ENCODE measurements at regions not wholly inside any gene's neighbourhood (a gene's known extent, or its start where the extent isn't known, plus 50 kb on each side); places are given as distances from the start of the nearest gene placed in this dataset.

DNA sequence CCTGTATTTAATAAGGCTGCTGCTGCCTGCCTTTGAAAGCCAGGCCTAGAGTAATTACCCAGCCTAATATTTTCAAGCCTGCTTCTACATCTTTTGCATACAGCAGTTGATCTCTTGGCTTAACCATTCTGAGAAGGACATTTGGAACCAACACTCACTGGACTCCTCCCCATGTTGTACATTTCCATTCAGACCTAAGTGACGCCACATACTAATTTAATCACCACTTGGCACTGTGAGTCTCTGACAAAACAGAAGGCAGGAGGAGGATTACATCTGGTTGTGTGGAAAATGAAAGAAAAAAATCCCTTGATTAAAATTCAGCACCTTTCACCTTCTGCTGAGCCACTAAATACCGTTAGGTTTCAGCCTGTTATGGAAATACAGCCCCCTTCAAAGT is 102.2 kb upstream of the ARRDC4 start:
- Histone ChIP-seq H3K9me3 (no peaks in the 10 kb centered on the region), H3K4me1 (no peaks in the 10 kb centered on the region), H3K36me3 (no peaks in the 10 kb centered on the region), H3K27me3 (ENCODE audit: low read depth) (no peaks in the 10 kb centered on the region), H3K27ac (no peak overlapping the region), H3K4me3 (no peak overlapping the region)
- DNase-seq, result no peak
- TF ChIP-seq, protein P1, sequence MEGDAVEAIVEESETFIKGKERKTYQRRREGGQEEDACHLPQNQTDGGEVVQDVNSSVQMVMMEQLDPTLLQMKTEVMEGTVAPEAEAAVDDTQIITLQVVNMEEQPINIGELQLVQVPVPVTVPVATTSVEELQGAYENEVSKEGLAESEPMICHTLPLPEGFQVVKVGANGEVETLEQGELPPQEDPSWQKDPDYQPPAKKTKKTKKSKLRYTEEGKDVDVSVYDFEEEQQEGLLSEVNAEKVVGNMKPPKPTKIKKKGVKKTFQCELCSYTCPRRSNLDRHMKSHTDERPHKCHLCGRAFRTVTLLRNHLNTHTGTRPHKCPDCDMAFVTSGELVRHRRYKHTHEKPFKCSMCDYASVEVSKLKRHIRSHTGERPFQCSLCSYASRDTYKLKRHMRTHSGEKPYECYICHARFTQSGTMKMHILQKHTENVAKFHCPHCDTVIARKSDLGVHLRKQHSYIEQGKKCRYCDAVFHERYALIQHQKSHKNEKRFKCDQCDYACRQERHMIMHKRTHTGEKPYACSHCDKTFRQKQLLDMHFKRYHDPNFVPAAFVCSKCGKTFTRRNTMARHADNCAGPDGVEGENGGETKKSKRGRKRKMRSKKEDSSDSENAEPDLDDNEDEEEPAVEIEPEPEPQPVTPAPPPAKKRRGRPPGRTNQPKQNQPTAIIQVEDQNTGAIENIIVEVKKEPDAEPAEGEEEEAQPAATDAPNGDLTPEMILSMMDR (IDR thresholded peaks at IDR 0.05), result no peak
- intact Hi-C loops (cut with DNase I), result no loop called here
- no peak for ATAC-seq

DNA sequence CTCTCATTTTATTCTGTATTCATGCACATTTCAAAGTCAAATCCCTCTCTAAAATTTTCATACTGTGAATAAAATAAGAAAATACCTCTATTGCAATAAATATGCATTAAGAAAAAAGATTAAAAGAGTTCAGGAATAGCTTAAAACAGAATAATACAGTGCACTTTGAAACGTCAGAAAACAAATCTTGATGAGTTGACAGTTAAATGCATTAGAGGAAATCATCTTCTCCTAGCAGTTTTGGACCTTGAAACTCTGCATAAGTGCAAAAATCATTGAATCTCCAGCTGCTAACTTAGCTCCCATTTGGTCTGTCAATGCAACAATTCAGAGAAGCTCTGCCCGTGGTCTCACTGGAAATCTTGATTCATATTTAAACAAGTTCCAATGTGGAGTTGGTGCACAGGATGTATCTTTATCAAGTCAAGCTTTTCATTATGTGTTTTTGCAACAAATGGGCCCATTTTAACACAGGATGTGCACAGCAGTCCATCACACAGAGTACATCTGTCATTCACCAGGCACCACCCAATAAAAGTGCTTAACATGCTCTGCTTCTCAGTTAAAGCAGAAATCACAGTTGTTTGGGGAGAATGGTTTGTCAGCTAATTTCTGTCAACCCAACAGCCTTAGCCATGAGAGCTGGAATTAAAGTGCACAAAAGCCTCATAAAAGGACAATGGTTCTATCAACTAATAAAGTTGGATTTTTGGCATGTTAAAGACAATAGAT is 98.8 kb upstream of the ARRDC4 start:
- TF ChIP-seq, protein P1 (IDR thresholded peaks at IDR 0.05), result no peak
- Histone ChIP-seq H3K4me3 (no peak overlapping the region), H3K9me3 (no peaks in the 10 kb centered on the region), H3K4me1 (no peaks in the 10 kb centered on the region), H3K27me3 (ENCODE audit: low read depth) (no peaks in the 10 kb centered on the region), H3K36me3 (no peaks in the 10 kb centered on the region), H3K27ac (no peak overlapping the region)
- DNase-seq (no peak), ATAC-seq (no peak)
- intact Hi-C loops (cut with DNase I), result no loop called here

DNA sequence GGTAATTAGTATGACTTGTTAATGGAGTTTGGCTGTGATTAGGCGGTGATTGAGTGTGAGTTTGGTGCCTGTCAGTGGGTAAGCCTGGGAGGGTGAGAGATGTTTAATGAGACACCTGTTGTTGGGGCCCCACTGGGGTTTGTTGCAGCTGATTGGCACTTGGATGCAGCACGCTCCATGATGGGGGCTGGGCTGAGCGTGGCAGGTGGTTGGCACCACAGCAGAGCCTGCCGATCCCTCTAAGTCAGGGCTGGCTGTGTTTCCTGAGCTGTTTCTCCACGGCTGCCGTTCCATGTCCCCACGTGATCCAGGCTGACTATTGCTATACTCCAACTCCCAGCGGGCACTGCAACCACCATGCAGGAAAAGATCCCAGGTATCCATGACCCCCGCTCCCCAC is 93.5 kb upstream of the ARRDC4 start:
- Histone ChIP-seq H3K36me3 (no peaks in the 10 kb centered on the region), H3K27me3 (ENCODE audit: low read depth) (no peaks in the 10 kb centered on the region), H3K4me1 (no peaks in the 10 kb centered on the region), H3K4me3 (no peak overlapping the region), H3K9me3 (no peaks in the 10 kb centered on the region), H3K27ac (no peak overlapping the region)
- TF ChIP-seq, protein P1 (IDR thresholded peaks at IDR 0.05), result no peak
- DNase-seq (no peak), ATAC-seq (no peak)
- intact Hi-C loops (cut with DNase I), result no loop called here

DNA sequence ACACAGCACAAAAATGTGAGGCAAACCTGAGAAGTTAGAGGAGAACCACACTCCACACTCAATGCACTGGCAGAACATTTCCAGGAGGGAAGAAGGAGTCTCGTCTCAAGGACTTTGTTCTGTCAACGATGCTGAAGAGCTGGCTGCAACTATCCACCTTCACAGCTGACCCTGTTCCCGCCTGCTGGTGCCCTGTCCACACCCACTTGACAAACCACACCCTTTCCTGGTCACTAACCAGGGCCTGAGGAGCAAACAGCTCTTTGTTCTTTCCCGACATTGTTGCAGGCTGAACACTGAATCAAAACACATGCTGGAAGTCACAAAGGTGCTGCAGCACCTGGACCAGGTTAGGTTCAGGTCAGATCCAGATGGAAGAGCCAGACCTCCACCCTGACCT is 92.6 kb upstream of the ARRDC4 start:
- Histone ChIP-seq H3K27me3 (ENCODE audit: low read depth) (no peaks in the 10 kb centered on the region), H3K27ac (no peak overlapping the region), H3K4me1 (no peaks in the 10 kb centered on the region), H3K9me3 (no peaks in the 10 kb centered on the region), H3K36me3 (no peaks in the 10 kb centered on the region), H3K4me3 (no peak overlapping the region)
- ATAC-seq (no peak), DNase-seq (no peak)
- TF ChIP-seq, protein P1 (IDR thresholded peaks at IDR 0.05), result no peak
- intact Hi-C loops (cut with DNase I), result no loop called here

DNA sequence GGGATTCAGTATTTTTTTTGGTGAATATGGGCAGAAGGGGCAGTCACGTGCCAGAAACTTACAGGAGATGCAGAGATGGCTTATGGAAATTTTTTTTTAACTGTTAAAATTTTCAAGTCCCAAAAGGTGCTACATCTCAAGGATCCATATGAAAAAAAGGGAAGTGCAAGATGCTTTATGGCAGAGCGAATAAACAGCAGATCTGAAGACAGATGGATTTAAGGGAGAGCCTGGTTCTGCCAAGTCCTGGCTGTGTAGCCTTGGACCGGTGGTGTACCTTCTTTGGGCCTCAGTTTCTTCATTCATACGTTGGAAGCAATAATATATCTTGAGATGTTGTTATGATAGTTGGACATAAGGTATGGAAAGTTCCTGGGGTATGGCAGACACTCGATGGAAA is 91.5 kb upstream of the ARRDC4 start:
- Histone ChIP-seq H3K4me1 (no peaks in the 10 kb centered on the region), H3K27me3 (ENCODE audit: low read depth) (no peaks in the 10 kb centered on the region), H3K9me3 (no peaks in the 10 kb centered on the region), H3K4me3 (no peak overlapping the region), H3K27ac (no peak overlapping the region), H3K36me3 (no peaks in the 10 kb centered on the region)
- TF ChIP-seq, protein P1 (IDR thresholded peaks at IDR 0.05), result no peak
- no peak for ATAC-seq
- intact Hi-C loops (cut with DNase I), result no loop called here
- DNase-seq, result no peak
